NB4 (cell line): ENCODE measurements at regions not wholly inside any gene's neighbourhood (a gene's known extent, or its start where the extent isn't known, plus 50 kb on each side); places are given as distances from the start of the nearest gene placed in this dataset.

Experiments
- DNase-seq: peaks from one replicate; pipeline ENCODE4 v3.0.0; 2010; ENCODE audit warnings: low read depth
- H3K4me3 ChIP-seq: one replicate; pipeline ENCODE4 v1.5.1; 2011; ENCODE audit warnings: mild to moderate bottlenecking, low read depth, low read length, moderate library complexity
- MAX ChIP-seq: IDR thresholded peaks from 2 replicates; pipeline ENCODE4 v1.6.1; 2011; ENCODE audit warnings: low read depth, low read length
- MYC ChIP-seq: IDR thresholded peaks from 2 replicates; pipeline ENCODE4 v1.6.1; 2011; ENCODE audit warnings: low read depth, low read length
- POLR2A ChIP-seq: IDR thresholded peaks from 2 replicates; pipeline ENCODE4 v1.6.1; 2011; ENCODE audit warnings: mild to moderate bottlenecking; ENCODE audit not compliant: insufficient read length; ENCODE audit errors: extremely low read depth
- TF ChIP-seq, protein P1 (sequence below): IDR thresholded peaks from one replicate; pipeline ENCODE4 v1.5.1; 2012; ENCODE audit warnings: low read depth, low read length

DNA sequence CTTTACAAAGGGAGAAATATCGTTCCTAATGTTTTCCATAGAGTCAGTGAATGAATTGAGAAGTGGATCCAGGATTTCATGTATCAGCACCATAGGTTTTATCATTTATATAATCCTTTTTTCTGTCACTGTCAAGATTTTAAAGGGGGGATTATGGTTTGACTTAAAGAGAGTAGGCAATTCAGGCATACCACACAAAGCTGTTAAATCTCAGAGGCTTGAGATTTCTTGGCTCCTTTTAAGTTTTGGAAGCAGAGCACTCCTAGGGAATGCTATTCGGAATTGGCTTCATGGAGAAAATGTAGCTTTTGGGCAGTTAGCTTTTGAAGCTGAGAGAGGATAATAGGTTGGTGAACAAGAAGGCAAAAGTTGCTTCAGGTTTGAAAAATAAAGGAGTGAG, 274.7 kb downstream of the SOX4 start:
- no peak for DNase-seq
- TF ChIP-seq MYC = no peak
- TF ChIP-seq MAX = no peak
- TF ChIP-seq, protein P1, sequence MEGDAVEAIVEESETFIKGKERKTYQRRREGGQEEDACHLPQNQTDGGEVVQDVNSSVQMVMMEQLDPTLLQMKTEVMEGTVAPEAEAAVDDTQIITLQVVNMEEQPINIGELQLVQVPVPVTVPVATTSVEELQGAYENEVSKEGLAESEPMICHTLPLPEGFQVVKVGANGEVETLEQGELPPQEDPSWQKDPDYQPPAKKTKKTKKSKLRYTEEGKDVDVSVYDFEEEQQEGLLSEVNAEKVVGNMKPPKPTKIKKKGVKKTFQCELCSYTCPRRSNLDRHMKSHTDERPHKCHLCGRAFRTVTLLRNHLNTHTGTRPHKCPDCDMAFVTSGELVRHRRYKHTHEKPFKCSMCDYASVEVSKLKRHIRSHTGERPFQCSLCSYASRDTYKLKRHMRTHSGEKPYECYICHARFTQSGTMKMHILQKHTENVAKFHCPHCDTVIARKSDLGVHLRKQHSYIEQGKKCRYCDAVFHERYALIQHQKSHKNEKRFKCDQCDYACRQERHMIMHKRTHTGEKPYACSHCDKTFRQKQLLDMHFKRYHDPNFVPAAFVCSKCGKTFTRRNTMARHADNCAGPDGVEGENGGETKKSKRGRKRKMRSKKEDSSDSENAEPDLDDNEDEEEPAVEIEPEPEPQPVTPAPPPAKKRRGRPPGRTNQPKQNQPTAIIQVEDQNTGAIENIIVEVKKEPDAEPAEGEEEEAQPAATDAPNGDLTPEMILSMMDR = no peak
- no peak for TF ChIP-seq POLR2A
- no peak overlapping the region for H3K4me3 ChIP-seq

DNA sequence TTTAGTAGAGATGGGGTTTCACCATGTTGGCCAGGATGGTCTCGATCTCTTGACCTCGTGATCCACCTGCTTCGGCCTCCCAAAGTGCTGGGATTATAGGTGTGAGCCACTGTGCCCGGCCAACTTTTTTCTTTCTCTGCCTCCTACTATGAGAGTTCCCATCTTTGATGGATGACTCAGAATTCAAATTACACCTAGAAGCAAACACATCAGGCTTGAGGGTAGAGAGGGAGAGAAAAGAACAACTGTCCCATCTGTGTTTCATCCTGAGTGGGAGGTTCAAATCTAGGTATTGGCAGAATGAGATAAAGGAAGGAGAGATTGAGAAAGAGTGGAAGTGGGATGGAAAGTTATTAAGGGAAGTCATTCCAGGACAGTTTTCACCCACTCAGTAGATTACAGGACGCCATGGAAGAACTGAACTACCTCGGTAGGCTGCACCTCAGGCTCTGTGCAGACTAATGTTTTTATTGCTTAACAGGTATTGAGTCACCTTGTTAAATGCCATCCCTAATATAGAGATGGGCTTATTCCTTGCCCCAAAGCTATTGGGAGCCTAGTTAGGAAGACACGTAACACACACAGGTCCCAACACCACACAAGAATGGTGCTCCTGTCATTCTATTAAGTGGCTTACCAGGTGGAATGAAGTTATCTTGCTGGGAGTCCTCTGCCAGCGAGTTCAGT, 275.7 kb downstream of the SOX4 start:
- H3K4me3 ChIP-seq = no peak overlapping the region
- no peak for DNase-seq
- no peak for TF ChIP-seq MAX
- TF ChIP-seq MYC = no peak
- TF ChIP-seq, protein P1 = no peak
- TF ChIP-seq POLR2A = no peak

GRCh38 chr6:21870076-21870730, 276.7 kb downstream of the SOX4 start:
- DNase-seq = no peak
- H3K4me3 ChIP-seq = no peak overlapping the region
- no peak for TF ChIP-seq POLR2A
- TF ChIP-seq, protein P1 = no peak
- TF ChIP-seq MYC = no peak
- no peak for TF ChIP-seq MAX

GRCh38 chr6:21871831-21872230, 278.3 kb downstream of the SOX4 start:
- H3K4me3 ChIP-seq = no peak overlapping the region
- TF ChIP-seq POLR2A = no peak
- TF ChIP-seq, protein P1 = no peak
- no peak for TF ChIP-seq MYC
- TF ChIP-seq MAX = no peak
- DNase-seq = no peak

DNA sequence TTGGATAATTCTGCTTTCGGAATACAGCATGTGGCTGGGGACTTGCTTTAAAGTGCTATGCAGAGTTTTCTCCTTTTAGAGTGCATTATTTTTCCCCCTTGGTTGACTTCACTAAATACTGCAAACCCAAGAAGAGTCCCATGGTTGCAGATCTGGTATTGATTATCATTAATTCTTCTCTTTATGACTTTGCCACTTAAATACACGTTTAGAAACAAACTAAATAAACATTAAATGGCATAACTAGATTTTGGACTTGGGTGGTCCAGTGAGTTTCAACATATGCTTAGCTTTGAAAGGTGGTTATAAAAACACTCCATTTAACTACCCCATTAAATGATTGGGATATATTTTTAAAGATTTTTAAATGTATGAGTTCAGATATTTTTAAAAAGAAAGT, 279.2 kb downstream of the SOX4 start:
- TF ChIP-seq POLR2A = no peak
- no peak for TF ChIP-seq MYC
- TF ChIP-seq, protein P1 = no peak
- no peak for TF ChIP-seq MAX
- DNase-seq = no peak

GRCh38 chr6:21873562-21873961, 280.0 kb downstream of the SOX4 start:
- no peak overlapping the region for H3K4me3 ChIP-seq
- TF ChIP-seq, protein P1 = no peak
- TF ChIP-seq POLR2A (no peak), MAX (no peak), MYC (no peak)
- DNase-seq = no peak

More for the DNA sequence above, 279.2 kb downstream of the SOX4 start:
- no peak overlapping the region for H3K4me3 ChIP-seq
